Sigmoid colon (tissue), 6 donors: ENCODE measurements at regions not wholly inside any gene's neighbourhood (a gene's known extent, or its start where the extent isn't known, plus 50 kb on each side); places are given as distances from the start of the nearest gene placed in this dataset.

Experiments used
- DNase-seq: peaks from one replicate; pipeline ENCODE4 v3.0.0-alpha.2; 2019
- H3K27ac ChIP-seq, 4 donors: fragments of 200-600 bp; sonication (generic); one replicate each; pipeline ENCODE4 v1.5.1; 2016 to 2019; ENCODE audit warnings: mild to moderate bottlenecking in 1 of 4
- H3K27me3 ChIP-seq, 3 donors: fragments of 200-600 bp; sonication (generic); one replicate each; pipeline ENCODE4 v1.5.1; 2019; ENCODE audit warnings: mild to moderate bottlenecking in 1 of 3
- H3K36me3 ChIP-seq, 4 donors: fragments of 200-600 bp; sonication (generic); one replicate each; pipeline ENCODE4 v1.5.1; 2016 to 2019
- H3K4me1 ChIP-seq, 4 donors: fragments of 200-600 bp; sonication (generic); one replicate each; pipeline ENCODE4 v1.5.1; 2017 to 2019
- H3K4me3 ChIP-seq, 4 donors: fragments of 200-600 bp; sonication (generic); one replicate each; pipeline ENCODE4 v1.5.1; 2017 to 2019; ENCODE audit warnings: mild to moderate bottlenecking in 2 of 4, moderate library complexity in 1 of 4
- H3K9me3 ChIP-seq, 4 donors: fragments of 200-600 bp in 3 of 4; sonication (generic) in 3 of 4; one replicate each; pipeline versions ENCODE4 v1.5.1 to v1.6.1; 2013 to 2019
- EP300 ChIP-seq, 4 donors: sonication (generic); formaldehyde crosslinking; IDR thresholded peaks; one replicate each; pipeline ENCODE4 v1.6.1; 2017; ENCODE audit warnings: antibody characterized with exemption in 4 of 4
- POLR2A ChIP-seq, 2 donors: fragments of 450-650 bp; IDR thresholded peaks; one replicate each; pipeline ENCODE4 v1.6.1; 2016; ENCODE audit warnings: antibody characterized with exemption in 2 of 2, mild to moderate bottlenecking in 2 of 2, moderate library complexity in 2 of 2
- POLR2AphosphoS5 ChIP-seq, 4 donors: sonication (generic); formaldehyde crosslinking; IDR thresholded peaks; one replicate each; pipeline ENCODE4 v1.6.1; 2017; ENCODE audit warnings: antibody characterized with exemption in 4 of 4
- WGBS, 2 donors: extraction: QIAGEN DNeasy Blood & Tissue Kit; methylation state at CpG; one replicate each; pipeline ENCODE4 v1.1.7; 2013; 5-methylcytosine and 5-hydroxymethylcytosine counted together
- intact Hi-C: fragments of 100-400 bp; cut with DNase I; formaldehyde crosslinking; loops from one replicate; pipeline ENCODE4 v1.15.1; 2023
- TF ChIP-seq, protein P1 (sequence below), 4 experiments: fragments of 450-650 bp in 3 of 4; fragments of 200-600 bp in 1 of 4; IDR thresholded peaks; one replicate each; pipeline ENCODE4 v1.5.1; 2016 to 2019; ENCODE audit warnings: antibody characterized with exemption in 4 of 4, mild to moderate bottlenecking in 3 of 4, moderate library complexity in 2 of 4
- donor health status: healthy with polysubstance abuse.
- donor health status: healthy.

DNA sequence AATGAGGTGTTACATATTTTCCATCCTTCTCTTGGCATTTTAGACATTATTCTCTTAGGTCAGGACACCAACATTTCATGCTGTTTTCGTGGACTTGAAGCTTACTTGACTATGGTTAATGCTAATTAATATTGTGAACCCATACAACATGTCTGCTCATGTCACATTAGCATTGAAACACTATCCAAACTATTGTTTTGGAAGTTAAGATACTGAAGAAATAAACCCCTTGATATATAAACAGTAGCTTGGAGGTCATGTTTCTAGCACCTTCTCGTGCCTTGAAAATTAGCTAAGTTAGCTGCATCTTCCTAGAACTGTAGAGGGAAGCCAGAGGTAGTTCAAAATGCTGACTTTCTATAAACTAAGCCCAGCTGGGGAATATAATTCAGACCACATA lies 288.8 kb downstream of the LTN1 start:
- TF ChIP-seq EP300 (IDR thresholded peaks at IDR 0.05): no peak
- intact Hi-C loops: no loop called here
- Histone ChIP-seq H3K9me3 (peaks cover 0 to 3% (median 0%) of the 10 kb centered on the region in 4 donors), H3K36me3 (no peaks in the 10 kb centered on the region), H3K4me1 (peaks cover 0 to 17% (median 9%) of the 10 kb centered on the region in 4 donors), H3K27ac (peak overlapping the region in 1 of 4 donors; percentile 65), H3K27me3 (no peaks in the 10 kb centered on the region), H3K4me3 (no peak overlapping the region)
- no peak for DNase-seq
- WGBS, 2 donors: 62 to 71% methylated on average over 2 of the region's 2 CpGs

DNA sequence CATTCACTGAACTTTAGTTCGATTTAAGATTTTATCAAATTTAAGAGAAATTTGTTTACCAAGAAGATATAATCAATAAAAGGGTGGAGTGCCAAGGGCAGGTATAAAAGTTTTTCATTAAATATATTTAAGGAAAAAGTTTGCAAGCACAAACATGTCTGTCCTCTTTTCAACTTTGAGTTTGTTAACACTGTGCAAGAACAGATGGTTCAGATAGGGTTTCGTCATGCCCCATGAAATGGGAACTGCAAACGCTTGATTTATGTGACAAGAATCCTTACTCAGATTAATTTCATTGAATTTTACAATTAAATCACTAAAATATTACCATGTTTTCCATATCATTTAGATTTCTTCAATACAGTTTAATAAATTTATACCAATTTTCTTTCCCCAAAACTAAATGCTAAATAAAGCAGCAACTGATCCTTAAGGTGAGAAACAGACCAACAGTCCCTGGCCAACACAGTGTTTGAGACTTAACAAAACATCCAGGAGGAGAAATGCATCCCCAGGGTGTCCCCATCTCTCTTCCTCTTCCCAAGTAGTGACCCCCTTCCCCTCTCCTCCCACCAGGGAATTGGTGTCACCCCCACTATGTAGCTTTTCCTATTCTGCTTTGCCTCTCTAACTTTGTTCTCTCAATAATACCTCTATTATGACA lies 292.9 kb downstream of the LTN1 start:
- no peak for DNase-seq
- intact Hi-C loops: no loop called here
- peaks cover 0 to 15% (median 7%) of the 10 kb centered on the region in 4 donors for H3K4me1 ChIP-seq
- peaks cover 0 to 3% (median 0%) of the 10 kb centered on the region in 4 donors for H3K9me3 ChIP-seq
- H3K4me3 ChIP-seq: no peak overlapping the region
- no peak overlapping the region for H3K27ac ChIP-seq
- 85 to 92% methylated on average over 3 of the region's 3 CpGs for WGBS, 2 donors
- no peaks in the 10 kb centered on the region for H3K36me3 ChIP-seq
- no peak for TF ChIP-seq POLR2AphosphoS5 (IDR thresholded peaks at IDR 0.05)
- TF ChIP-seq, protein P1, sequence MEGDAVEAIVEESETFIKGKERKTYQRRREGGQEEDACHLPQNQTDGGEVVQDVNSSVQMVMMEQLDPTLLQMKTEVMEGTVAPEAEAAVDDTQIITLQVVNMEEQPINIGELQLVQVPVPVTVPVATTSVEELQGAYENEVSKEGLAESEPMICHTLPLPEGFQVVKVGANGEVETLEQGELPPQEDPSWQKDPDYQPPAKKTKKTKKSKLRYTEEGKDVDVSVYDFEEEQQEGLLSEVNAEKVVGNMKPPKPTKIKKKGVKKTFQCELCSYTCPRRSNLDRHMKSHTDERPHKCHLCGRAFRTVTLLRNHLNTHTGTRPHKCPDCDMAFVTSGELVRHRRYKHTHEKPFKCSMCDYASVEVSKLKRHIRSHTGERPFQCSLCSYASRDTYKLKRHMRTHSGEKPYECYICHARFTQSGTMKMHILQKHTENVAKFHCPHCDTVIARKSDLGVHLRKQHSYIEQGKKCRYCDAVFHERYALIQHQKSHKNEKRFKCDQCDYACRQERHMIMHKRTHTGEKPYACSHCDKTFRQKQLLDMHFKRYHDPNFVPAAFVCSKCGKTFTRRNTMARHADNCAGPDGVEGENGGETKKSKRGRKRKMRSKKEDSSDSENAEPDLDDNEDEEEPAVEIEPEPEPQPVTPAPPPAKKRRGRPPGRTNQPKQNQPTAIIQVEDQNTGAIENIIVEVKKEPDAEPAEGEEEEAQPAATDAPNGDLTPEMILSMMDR (IDR thresholded peaks at IDR 0.05): no peak
- no peaks in the 10 kb centered on the region for H3K27me3 ChIP-seq

DNA sequence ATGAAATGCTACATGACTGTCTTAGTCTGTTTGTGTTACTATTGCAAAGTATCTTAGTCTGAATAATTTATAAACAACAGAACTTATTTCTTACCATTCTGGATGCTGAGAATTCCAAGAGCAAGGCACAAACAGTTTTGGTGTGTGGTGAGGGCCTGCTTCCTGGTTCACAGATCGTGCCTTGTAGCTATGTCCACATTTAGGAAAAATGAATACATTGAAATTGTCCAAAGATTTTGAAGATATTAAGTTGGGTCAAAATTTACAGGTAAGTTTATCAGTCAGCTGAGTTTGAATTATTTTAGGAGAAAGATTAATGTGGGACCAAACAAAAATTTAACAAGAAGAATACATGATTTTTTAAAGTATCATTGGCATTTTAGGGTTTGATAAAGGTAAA lies 293.5 kb downstream of the LTN1 start:
- no peaks in the 10 kb centered on the region for H3K36me3 ChIP-seq
- H3K27ac ChIP-seq: no peak overlapping the region
- H3K4me3 ChIP-seq: no peak overlapping the region
- H3K27me3 ChIP-seq: no peaks in the 10 kb centered on the region
- peaks cover 0 to 9% (median 5%) of the 10 kb centered on the region in 4 donors for H3K4me1 ChIP-seq
- 70 to 77% methylated on average over 1 of the region's 1 CpG for WGBS, 2 donors
- no peak for TF ChIP-seq EP300 (IDR thresholded peaks at IDR 0.05)
- TF ChIP-seq POLR2AphosphoS5 (IDR thresholded peaks at IDR 0.05): no peak
- TF ChIP-seq, protein P1 (IDR thresholded peaks at IDR 0.05): no peak
- TF ChIP-seq POLR2A (IDR thresholded peaks at IDR 0.05): no peak
- H3K9me3 ChIP-seq: peaks cover 0 to 3% (median 0%) of the 10 kb centered on the region in 4 donors
- DNase-seq: no peak
- intact Hi-C loops: no loop called here

DNA sequence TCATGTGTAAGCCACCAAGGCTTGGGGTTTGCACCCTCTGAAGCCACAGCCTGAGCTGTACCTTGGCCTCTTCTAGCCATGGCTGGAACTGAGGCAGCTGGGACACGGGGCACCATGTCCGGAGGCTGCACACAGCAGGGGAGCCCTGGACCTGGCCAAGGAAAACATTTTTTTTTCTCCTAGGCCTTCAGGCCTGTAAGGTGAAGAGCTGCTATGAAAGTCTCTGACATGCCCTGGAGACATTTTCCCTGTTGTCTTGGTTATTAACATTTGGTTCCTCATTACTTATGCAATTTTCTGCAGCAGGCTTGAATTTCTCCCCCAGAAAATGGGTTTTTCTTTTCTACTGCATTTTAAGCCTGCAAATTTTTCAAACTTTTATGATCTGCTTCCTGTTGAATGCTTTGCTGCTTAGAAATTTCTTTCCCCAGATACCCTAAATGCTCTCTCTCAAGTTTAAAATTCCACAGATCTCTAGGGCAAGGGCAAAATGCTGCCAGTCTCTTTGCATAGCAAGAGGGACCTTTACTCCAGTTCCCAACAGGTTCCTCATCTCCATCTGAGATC lies 295.8 kb downstream of the LTN1 start:
- intact Hi-C loops: no loop called here

DNA sequence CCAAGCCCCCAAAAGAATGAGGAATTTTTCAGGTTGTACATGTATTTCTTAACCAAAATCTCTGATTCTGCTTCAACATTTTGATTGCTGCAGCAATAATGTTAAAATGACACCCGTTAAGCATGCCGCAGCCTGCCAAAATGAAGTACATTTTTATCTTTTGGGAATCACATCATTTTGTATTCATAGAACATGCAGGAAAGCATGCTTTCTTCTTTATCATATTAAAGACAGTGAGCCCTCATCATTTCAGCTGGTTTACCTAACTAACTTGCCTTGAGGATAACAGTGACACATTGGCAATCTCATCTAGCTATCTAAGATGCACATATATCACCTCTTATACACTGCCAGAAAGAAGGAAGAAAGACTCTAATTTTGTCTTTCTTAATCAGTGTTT lies 299.2 kb downstream of the LTN1 start:
- TF ChIP-seq POLR2AphosphoS5 (IDR thresholded peaks at IDR 0.05) (no peak), EP300 (IDR thresholded peaks at IDR 0.05) (no peak)
- WGBS, 2 donors: 93 to 95% methylated on average over 2 of the region's 2 CpGs
- H3K9me3 ChIP-seq: no peaks in the 10 kb centered on the region
- no peaks in the 10 kb centered on the region for H3K4me1 ChIP-seq
- no peaks in the 10 kb centered on the region for H3K36me3 ChIP-seq
- H3K4me3 ChIP-seq: no peak overlapping the region
- H3K27ac ChIP-seq: no peak overlapping the region
- intact Hi-C loops: no loop called here
- no peaks in the 10 kb centered on the region for H3K27me3 ChIP-seq
- no peak for DNase-seq

More for the DNA sequence above, 295.8 kb downstream of the LTN1 start:
- 89 to 98% methylated on average over 2 of the region's 2 CpGs for WGBS, 2 donors
- no peaks in the 10 kb centered on the region for H3K9me3 ChIP-seq
- H3K4me3 ChIP-seq: no peak overlapping the region
- H3K27ac ChIP-seq: no peak overlapping the region
- no peaks in the 10 kb centered on the region for H3K4me1 ChIP-seq
- H3K36me3 ChIP-seq: no peaks in the 10 kb centered on the region
- H3K27me3 ChIP-seq: no peaks in the 10 kb centered on the region
- DNase-seq: no peak
- TF ChIP-seq, protein P1 (IDR thresholded peaks at IDR 0.05): no peak
- TF ChIP-seq POLR2A (IDR thresholded peaks at IDR 0.05): no peak
- TF ChIP-seq POLR2AphosphoS5 (IDR thresholded peaks at IDR 0.05): no peak
- TF ChIP-seq EP300 (IDR thresholded peaks at IDR 0.05): no peak
